NCI-H2107 treated with DMSO at 0.1 percent for 48 hours (cell line): ENCODE measurements at regions not wholly inside any gene's neighbourhood (a gene's known extent, or its start where the extent isn't known, plus 50 kb on each side); places are given as distances from the start of the nearest gene placed in this dataset.

Experiments
- DNase-seq: peaks from one replicate; lab custom pipeline; 2025; ENCODE audit not compliant: unreplicated experiment; lab: John Stamatoyannopoulos, UW

DNA sequence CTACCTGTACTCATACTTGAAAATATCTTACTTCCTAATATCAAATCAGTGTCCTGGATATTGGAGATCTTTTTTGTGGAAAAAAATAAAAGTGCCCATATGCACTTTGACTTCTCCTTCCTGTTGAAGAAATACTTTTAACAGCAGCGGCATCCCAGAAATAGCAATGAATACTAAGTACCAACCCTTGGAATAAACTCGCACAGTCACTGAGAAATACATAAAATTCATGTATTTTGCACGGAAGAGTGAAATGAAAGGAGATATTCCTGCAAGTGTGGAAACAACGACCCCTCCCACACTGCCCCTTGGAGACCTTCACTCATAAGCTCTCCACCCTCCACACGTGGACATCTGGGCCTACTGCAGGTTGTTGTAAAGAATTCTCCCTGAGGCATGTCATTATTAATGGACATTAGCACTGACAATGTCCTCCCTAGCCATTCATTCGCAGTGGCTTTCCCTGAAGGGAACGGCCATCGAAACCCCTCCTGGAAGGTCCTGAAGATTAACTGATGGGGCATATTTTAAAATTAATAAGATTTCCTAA is 407.6 kb upstream of the PFKP start:
- DNase-seq: no peak

DNA sequence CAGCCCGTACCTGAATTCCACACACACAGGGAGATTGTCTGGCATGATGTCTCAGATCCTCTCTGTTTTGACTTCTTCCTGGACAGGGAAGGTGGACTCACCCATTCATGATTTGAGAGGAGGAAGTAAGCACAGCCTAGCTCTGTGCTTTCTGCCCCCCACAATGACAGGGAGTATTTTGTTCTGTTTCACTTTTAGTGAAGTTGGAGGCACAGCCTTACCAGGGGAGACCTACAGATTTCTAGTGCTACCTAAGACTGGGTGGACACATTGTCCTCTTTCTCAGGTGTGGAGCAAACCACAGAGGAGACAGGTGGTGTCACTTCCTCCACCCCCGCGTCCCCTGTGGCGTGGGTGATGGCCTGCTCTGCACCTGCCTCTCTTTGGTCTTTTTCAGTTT is 408.6 kb upstream of the PFKP start:
- DNase-seq: no peak

DNA sequence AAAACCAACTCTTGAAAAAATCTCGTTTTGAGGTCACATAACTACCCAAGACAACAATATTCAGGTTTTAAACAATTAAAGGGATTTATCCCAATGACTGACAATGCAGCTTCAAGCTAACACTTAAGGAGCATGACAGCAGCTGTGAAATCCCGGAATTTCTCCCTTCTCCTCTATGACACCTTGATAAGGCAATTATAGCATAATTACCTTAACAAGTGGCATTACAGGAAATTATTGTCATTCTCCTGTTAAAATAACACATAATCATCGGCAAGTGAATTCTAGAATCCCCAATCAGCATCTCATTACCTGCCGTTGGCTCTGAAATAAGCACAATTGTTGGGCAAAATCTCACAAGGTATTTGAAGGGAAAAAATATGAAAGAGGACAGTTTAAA is 417.0 kb upstream of the PFKP start:
- no peak for DNase-seq

DNA sequence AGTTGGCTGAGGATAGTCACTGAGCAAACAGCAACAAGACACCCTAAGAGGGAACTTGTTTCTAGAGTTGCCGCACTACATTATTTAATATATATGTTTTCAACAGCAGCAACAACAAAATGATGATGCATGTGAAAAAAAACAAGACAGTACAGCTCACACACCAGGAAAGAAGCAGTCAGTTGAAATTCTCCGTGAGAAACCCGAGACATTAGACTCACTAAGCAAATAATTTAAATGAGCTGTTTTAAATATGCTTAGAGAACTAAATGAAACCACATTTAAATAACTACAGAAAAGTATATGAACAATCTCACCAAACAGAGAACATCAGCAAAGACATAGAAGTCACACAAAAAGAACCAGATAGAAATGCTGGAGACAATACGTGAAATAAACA is 426.3 kb upstream of the PFKP start:
- no peak for DNase-seq

DNA sequence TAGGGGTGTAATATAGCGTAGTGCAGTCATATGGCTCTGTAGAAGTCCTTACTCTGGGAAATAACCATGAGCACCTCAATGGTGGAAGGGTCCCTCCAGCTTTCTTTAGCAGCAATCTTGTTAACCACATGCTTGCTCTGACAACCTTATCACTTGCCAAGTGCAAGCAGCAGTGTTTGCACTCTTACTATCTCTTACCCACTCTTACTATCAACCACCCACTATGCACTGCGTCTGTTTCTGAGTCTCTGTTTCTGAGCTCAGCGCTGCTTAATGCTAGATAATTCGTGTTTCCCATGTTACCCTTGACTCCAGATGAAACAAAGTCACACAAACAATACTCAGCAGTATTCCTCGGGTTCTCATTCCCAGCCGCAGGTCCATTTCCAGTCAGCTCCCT is 433.7 kb upstream of the PFKP start:
- DNase-seq: no peak

DNA sequence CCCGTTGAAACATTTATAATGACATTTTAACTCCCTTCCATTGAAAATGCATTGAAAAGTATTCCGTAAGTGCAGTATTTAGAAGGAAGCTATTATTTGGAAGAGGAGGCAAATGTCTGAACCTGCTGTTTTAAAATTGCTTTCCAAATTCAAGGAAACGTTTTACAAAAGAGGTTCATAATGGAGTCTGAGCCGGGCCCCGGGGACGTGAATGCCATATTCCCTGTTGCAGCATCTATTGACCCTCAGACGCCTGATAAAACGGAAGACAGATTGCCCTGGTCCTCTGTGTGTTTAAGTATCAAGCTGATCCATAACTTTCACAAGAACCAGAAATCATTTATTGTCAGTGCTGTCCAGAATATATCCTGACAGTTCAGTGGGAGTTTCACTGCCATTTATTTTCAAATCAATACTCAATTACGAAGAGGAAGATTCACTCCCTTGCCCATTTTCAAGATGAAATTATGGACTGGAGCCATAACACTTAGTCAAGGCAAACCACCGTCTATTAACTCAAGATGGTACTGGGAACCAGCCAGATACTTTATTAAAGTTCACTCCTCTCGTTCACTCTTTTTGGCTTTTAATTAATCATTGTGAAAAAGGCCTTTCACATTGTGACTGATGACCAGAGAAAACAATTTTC is 435.7 kb upstream of the PFKP start:
- no peak for DNase-seq

DNA sequence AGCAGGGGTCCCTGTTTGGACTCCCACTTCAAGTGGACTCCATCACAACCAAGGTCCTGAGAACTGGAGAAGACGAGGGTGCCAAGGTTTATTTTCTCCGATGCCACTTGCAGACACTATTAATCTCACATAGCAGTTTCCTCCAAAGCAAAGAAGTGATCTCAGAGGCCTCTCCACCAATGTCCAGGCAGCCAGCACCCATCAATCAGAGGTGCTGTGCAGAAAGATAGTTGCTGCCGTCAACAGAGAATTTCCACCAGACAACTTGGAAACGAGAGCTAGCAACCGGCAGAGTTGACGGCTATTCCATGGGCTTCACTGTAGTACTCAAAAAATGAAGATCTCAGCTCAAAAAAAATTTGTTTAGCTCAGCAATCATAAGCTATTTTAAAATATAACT is 438.6 kb upstream of the PFKP start:
- DNase-seq: no peak

DNA sequence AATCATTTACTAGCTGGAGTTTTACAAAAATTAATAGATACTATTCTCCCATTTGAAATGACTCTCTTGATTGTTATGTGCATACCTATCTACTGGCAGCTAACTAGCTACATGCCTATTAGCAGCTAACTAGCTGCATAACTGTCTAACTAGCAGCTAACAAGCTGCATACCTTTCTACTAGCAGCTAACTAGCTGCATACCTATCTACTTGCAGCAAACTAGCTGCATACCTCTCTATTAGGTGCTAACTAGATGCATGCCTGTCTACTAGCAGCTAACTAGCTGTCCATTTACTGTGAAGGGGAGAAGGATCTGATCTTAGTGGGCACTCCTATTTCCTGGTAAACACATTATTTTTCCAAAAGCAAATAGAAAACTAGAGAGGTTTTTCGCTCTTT is 439.4 kb upstream of the PFKP start:
- no peak for DNase-seq

DNA sequence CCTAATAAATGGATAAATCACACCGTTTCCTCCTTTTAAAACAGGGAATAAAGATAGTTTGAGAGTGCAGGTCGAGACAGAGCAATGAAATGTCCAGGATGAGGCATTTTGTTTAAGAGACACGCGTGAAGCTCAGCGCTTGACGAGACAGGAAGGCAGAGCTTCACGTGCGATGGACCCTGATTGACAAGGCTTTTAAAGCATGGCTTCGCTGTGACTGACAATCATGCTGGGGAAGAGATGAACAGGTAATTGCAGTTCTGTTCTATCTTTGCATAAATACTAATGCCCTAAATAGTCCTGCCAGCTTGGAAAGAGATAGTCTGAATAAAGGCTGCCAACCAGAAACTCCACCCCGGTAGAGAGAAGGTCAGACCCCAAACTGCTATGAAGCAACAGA is 442.3 kb upstream of the PFKP start:
- no peak for DNase-seq

DNA sequence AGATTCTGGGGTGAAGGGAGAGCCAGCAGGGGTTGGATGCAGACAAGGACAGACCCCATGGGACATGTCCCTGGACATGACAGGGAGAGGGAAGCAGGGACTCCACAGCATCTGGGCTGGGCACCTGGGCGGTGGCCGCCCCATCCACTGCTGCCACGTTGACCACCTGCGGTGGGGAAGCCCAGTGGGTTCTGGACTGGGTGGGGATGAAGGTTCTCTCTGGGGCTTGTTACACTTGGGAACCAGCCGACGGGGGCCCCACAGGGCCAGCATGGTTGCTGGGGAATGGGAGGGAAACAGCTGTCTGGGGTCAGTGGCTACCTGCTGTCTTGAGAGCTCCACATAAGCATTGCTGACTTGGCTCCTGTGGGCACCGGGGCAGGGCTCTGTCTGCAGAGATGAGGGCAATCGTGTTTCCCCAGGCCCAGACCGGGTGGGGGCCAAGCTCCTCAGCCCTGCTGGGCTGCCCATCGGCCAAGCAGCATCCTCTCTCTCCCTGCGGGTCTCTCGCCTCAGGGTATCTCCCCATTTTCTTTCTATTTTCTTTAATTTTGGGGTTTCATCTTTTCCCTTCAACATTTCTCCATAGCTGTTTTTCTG is 443.6 kb upstream of the PFKP start:
- no peak for DNase-seq

DNA sequence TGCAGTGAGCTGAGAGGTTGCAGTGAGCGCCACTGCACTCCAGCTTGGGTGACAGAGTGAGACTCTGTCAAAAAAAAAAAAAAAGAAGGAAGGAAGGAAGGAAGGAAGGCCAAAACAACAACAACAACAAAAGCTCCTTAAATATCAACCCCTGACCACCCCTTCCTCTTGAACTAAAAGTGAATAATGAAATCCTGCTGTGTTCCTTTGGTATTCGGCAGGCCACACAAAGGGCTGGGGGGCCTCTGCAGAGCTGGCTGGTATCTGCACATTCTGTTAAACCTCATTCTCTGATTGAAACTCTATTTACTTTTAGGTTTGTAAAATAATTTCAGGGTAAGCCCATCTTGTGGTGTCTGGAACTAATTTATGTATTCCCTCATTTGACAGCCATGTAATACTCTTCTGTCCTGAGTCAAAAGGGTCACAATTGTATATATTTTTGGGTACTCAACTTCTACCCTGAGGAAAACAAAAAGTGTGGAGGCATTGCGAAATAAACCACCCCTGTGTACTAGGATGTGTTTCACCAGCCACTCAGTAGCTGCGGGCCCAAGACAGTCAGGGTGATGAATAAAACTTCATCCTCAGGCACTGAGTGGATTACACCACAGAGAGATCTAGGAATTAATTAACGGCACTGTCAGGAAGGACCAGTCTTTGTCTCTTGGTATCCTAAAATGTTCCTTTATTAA is 446.4 kb upstream of the PFKP start:
- no peak for DNase-seq

DNA sequence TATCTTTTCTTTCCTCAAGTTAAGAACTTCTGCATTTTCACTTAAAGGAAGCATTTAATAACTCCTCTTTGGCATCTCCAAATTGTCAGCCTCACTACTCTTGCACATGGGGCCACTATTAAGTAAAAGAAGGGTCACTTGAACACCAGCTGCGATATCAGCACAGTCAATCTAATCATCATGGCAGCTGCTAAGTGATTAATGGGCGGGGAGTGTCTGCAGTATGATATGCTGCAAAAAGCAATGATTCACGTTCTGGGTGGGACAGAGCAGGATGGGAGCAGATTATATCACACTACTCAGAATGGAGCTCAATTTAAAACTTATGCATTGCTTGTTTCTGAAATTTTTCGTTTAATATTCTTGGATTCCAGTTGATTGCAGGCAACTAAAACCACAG is 447.4 kb upstream of the PFKP start:
- no peak for DNase-seq

DNA sequence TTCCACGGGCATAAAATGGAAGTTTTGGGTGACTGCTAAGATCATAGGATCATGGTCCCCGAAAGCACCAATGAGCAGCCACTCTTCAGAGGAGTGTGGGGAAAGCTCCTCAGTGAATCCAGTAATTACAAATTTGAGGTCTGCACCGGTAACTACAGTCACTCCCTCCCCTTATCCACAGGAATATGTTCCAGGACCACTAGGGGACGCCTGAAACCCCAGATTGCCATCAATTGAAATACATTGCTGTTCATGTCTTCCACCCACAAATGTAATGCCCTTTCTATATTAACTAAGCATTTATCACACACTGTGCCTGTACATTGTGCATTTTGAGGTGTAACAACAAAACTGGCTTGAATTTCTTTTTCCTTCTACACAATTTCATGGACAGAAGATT is 447.9 kb upstream of the PFKP start:
- peak; percentile 51 for DNase-seq

DNA sequence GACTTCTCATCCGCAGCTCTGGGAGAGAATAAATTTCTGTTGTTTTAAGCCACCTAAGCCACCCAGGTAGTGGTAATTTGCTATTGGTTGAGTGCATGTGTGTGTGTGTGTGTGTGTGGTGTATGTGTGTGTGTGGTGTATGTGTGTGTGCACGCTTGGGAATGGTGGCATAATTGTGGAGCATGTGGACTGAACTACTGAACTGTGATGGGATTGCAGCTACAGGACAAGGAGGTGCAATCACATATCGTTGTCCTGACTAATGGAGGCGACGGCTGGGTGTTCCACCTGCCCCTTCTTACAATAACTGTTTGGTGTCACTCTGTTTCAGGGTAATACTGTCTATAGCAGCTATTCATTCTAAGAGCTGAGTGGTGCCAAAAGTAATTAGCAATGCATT is 448.7 kb upstream of the PFKP start:
- DNase-seq: peak; percentile 53

DNA sequence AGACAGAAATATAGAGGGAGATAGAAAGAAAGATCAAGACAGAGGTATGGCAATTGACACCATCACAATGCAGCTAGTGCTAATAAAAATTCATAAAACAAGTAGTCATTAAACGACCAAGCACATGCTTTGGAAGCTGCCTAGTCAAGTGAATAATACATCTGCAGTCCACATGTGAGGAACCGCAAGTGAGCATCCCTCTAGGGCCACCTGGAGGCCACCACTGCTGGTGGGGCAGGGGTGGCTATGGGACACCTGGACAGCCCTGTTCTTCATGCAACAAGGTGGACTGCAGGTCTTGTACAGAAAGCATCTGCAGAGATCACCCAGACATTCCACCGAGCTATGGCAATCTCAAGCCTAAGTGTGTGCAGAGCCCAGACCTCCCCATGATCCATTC is 451.1 kb upstream of the PFKP start:
- no peak for DNase-seq

DNA sequence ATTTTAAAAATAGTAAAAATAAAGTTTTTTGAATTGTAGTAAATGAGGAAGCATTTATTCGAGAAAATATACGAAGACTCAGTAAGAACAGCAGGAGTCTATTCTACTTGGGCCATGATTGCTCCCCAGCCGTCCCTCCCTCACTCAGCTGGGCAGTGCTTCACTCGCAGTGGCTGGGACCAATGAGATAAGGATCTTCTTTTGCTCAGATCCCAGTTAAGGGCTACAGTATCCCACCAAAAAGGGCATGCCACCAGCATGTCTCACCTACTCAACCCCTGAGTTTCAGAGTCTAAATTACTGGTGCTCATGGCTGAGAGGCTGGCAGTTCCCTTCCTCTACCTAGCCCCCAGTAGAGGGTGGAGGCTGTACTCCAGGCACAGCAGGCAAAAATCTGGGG is 455.7 kb upstream of the PFKP start:
- DNase-seq: no peak

DNA sequence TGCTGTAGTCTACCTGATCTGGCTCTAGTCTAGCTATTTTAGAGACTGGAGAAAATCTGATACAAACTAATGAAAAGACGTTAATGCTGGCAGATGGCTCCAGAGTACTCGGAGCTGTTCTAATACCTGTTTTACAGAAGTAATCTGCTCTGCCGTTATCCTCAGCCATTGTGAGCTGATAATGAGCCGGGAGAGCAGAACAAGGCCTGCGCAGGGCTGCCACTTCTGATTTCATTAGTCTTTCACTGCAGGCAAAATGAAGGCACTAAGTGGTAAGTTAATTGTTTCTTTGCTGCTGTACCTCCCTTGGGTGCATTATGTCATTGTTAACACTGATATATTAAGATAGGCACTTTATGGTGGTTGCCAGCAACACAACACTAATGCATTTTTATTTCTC is 456.4 kb upstream of the PFKP start:
- peak; percentile 62 for DNase-seq

DNA sequence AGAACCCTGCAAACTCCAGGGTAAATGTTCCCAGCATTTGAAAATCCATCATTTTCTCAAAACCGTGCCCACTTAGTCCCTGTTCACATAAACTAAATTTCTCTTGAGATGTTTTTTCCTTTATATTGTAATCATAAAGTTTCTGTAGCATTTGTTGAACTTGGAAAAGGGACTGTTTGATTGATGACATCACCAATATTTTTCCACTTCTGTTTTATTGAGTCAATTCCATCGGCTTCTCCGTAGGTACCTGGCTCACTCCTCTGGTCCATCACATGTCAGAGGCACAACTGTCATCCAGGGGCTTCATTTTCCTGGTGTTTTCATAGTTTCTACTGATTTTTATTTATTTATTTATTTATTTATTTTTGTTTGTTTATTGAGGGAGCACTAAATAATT is 462.5 kb upstream of the PFKP start:
- no peak for DNase-seq

DNA sequence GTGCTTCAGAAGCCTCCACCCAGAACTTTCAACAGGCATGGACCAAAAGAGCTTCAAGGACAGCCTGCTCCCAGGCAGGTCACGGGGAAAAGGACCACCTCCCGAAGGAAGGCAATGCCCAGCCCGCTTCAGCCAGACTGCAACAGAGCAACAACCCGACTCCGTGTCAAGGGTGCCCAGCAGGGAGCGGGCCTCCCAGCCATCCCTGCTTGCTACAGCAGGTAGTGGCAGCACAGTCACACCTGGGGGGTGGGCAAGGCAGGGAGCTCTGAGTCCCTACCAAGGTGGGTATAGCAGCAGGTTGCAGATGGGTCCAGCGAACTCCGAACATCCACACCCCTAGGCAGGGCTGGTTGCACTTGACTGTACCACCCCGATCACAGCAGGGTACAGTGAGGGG is 467.8 kb upstream of the PFKP start:
- DNase-seq: no peak

DNA sequence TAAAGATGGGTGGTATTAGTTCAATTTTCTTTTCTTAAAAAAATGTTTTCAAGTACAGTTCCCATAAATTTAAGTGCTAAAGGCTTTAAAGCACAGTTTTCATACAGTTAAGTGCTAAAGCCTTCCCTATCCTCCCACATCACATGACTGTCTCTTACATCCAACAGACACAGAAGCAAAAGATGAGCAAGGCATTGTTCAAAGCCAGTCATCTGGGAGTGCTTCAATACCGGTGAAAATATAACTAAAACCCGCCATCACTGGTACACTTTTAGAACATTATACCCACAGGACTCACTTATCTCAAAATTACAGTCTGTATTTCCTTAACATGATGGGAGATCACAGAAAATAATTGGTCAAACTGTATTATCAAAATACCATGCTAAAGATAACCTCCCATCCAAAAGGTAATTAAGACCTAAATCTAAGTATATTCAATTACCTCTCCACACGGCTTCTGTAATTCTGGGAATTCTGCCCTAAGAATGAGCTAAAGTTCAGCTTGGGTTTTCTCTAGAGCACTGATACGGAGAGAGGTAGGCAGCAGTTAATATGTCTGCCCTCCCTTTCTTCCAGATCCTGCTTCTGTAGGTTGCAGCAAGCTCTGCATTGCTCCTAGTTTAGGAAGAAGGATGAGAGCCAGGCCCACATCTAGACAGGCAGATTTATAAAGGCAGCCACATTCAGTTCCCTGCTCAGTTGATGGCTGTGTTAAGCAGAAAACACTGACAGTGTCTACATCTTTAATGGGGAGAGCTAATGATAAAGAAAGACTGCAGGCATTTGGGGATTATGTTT is 474.8 kb upstream of the PFKP start:
- no peak for DNase-seq

DNA sequence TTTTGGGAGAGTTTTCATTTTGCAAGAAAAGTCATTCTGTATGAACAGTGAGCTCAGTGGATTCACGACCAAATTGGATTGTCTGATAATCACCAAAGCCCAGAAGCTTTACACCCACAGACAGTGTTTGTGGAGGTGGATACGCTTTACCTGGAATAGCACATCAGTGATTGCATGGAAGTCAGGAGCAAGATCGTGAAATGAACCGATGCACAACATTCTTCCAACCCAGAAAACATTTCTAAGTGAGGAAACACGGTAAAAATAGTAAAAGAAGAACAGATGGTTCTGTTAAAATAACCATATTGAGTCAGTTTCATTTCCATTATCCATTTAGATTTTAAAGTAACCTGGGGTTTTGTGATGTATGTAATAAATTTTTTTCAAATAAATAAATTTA is 478.2 kb upstream of the PFKP start:
- DNase-seq: no peak

DNA sequence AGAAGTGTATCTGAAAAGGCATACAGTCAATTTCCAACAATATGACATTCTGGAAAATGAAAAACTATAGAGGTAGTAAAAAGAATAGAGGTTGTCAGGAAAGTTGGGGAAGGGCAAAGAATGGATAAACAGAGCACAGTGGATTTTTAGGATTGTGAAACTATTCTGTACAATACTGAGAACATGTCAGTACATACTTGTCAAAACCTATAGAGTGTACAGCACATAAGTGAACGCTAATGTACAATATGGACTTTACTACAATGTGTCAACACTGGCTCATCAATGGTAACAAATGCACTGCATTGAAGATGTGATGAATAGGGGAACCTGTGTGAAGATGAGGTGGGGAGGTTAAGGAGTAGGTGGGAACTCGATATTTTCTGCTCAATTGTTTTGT is 483.0 kb upstream of the PFKP start:
- no peak for DNase-seq
